A673 (cell line): ENCODE measurements at regions not wholly inside any gene's neighbourhood (a gene's known extent, or its start where the extent isn't known, plus 50 kb on each side); places are given as distances from the start of the nearest gene placed in this dataset.

Source experiments
- BruUV-seq: library from RNA; stranded (reverse); fragments of 400-500 nt; replicated peaks from 2 replicates; lab custom pipeline; 2021; lab: Mats Ljungman, UMichigan
- CTCF ChIA-PET: fragments of 300-600 bp; sonication (Branson Sonifier 250); formaldehyde crosslinking; loops from one replicate; lab custom pipeline; 2022; ENCODE audit warnings: antibody characterized with exemption; lab: Charles Lee
- POLR2A ChIA-PET: fragments of 300-600 bp; sonication (Branson Sonifier 250); formaldehyde crosslinking; loops from one replicate; lab custom pipeline; 2022; ENCODE audit warnings: antibody characterized with exemption; ENCODE audit not compliant: low non-redundant PET; lab: Charles Lee
- DNase-seq: peaks from one replicate; pipeline ENCODE4 v3.0.0-alpha.2; 2015; ENCODE audit warnings: low spot score
- H3K27ac ChIP-seq: fragments of 200-600 bp; sonication (generic); 2 replicates; pipeline ENCODE4 v1.5.1; 2016; ENCODE audit warnings: mixed run types, low read depth, mild to moderate bottlenecking, mixed read lengths, antibody characterized with exemption, low read length; ENCODE audit not compliant: poor library complexity, severe bottlenecking
- H3K27me3 ChIP-seq: fragments of 200-600 bp; sonication (generic); replicated peaks from 2 replicates; pipeline ENCODE4 v1.6.1; 2017; ENCODE audit warnings: mixed run types, low read depth, mild to moderate bottlenecking, mixed read lengths, antibody characterized with exemption, low read length; ENCODE audit not compliant: insufficient read depth, poor library complexity
- H3K36me3 ChIP-seq: fragments of 200-600 bp; sonication (generic); 2 replicates; pipeline ENCODE4 v1.6.1; 2016; ENCODE audit warnings: mixed run types, mild to moderate bottlenecking, mixed read lengths, antibody characterized with exemption, low read length; ENCODE audit not compliant: insufficient read depth, poor library complexity, severe bottlenecking
- H3K4me1 ChIP-seq: fragments of 200-600 bp; sonication (generic); 2 replicates; pipeline ENCODE4 v1.6.1; 2017; ENCODE audit warnings: mixed run types, mild to moderate bottlenecking, mixed read lengths, antibody characterized with exemption, low read length; ENCODE audit not compliant: insufficient read depth, poor library complexity, severe bottlenecking
- H3K4me3 ChIP-seq: fragments of 200-600 bp; sonication (generic); 2 replicates; pipeline ENCODE4 v1.5.1; 2016; ENCODE audit warnings: low read depth, mixed run types, mild to moderate bottlenecking, mixed read lengths, low read length; ENCODE audit not compliant: poor library complexity, severe bottlenecking
- H3K9me3 ChIP-seq: fragments of 200-600 bp; sonication (generic); 2 replicates; pipeline ENCODE4 v1.6.1; 2016; ENCODE audit warnings: mixed run types, low read depth, mild to moderate bottlenecking, mixed read lengths, antibody characterized with exemption, low read length; ENCODE audit not compliant: poor library complexity, severe bottlenecking
- EZH2 ChIP-seq: fragments of 200-600 bp; sonication (generic); IDR thresholded peaks from 2 replicates; pipeline ENCODE4 v1.6.1; 2017; ENCODE audit warnings: borderline replicate concordance, low read depth, mild to moderate bottlenecking, mixed read lengths, antibody characterized with exemption, low read length; ENCODE audit not compliant: poor library complexity, severe bottlenecking
- intact Hi-C: fragments of 100-400 bp; cut with micrococcal nuclease; formaldehyde crosslinking; loops from one replicate; pipeline ENCODE4 v1.10.0; 2022; ENCODE audit not compliant: unreplicated experiment
- TF ChIP-seq, protein P1 (sequence below): fragments of 300-800, 200-600 bp; sonication (generic); conservative IDR thresholded peaks from 2 replicates; pipeline ENCODE4 v1.5.1; 2017; ENCODE audit warnings: low read depth, mild to moderate bottlenecking, antibody characterized with exemption, low read length, moderate library complexity, mixed read lengths

DNA sequence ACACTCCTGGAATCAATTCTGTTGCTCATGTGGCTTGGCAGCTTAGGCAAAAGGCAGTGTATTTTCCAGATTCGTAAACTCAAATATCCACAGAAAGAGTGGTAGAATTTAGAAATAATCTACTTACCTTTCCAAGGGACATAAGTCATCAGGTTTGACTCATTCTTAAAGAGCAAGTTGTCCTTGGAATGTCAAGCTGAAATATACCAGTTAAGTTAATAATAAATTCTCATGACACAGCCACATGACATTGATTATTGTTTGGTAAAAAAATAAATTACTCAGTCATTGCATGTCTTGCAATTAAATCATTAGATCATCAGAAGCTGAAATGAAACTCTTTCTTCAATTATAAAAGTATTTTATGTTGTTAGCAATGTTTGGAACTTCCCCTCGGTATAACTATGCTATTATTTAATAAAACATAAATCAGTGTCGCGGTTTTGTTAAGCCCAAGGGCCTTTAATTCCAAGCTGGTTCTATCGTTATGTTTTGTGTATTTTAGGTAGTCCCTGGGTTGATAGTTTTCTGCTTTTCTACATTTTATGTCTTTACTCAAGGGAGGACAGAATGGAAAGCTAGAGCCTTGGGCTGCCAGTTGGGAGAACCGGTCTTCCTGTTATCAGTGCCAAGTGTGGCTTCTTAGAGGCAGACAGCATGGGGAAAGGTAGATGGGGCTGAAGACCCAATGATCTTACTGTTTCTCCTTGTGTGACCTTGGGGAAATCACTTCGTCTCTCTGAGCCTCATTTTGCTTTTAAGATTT lies 79.3 kb upstream of the PRLR start:
- no peak overlapping the region for H3K4me3 ChIP-seq
- POLR2A ChIA-PET, result no interaction called here

DNA sequence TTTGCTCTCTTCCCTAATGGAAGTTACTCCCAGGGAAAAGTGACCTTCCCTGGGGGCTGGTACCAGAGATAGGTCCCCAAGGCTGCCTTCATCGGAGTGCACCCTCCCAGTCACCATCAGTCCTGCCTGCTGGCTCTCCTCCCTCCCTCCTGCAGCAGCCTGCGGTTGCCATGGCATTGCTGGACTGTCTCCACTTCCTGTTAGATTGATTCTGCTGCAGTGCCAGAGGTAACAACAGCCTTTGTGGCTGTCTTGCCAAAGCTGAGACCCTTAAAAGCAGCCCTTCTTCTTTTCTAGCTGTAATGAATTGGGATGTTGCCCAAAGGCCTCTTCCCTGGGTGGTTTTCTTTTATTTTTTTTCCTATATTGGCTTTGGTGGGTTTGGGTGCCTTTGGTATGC lies 78.1 kb upstream of the PRLR start:
- no peaks in the 10 kb centered on the region for H3K9me3 ChIP-seq
- CTCF ChIA-PET, result no interaction called here
- intact Hi-C loops, result no loop called here

More for the DNA sequence above, 79.3 kb upstream of the PRLR start:
- H3K4me1 ChIP-seq, result no peaks in the 10 kb centered on the region
- no peaks in the 10 kb centered on the region for H3K27me3 ChIP-seq
- H3K27ac ChIP-seq, result no peak overlapping the region
- H3K9me3 ChIP-seq, result no peaks in the 10 kb centered on the region
- no TSS peak for BruUV-seq
- no peaks in the 10 kb centered on the region for H3K36me3 ChIP-seq
- no peak for TF ChIP-seq EZH2
- TF ChIP-seq, protein P1, sequence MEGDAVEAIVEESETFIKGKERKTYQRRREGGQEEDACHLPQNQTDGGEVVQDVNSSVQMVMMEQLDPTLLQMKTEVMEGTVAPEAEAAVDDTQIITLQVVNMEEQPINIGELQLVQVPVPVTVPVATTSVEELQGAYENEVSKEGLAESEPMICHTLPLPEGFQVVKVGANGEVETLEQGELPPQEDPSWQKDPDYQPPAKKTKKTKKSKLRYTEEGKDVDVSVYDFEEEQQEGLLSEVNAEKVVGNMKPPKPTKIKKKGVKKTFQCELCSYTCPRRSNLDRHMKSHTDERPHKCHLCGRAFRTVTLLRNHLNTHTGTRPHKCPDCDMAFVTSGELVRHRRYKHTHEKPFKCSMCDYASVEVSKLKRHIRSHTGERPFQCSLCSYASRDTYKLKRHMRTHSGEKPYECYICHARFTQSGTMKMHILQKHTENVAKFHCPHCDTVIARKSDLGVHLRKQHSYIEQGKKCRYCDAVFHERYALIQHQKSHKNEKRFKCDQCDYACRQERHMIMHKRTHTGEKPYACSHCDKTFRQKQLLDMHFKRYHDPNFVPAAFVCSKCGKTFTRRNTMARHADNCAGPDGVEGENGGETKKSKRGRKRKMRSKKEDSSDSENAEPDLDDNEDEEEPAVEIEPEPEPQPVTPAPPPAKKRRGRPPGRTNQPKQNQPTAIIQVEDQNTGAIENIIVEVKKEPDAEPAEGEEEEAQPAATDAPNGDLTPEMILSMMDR, result no peak
- CTCF ChIA-PET, result no interaction called here
- DNase-seq, result no peak
- intact Hi-C loops, result no loop called here

DNA sequence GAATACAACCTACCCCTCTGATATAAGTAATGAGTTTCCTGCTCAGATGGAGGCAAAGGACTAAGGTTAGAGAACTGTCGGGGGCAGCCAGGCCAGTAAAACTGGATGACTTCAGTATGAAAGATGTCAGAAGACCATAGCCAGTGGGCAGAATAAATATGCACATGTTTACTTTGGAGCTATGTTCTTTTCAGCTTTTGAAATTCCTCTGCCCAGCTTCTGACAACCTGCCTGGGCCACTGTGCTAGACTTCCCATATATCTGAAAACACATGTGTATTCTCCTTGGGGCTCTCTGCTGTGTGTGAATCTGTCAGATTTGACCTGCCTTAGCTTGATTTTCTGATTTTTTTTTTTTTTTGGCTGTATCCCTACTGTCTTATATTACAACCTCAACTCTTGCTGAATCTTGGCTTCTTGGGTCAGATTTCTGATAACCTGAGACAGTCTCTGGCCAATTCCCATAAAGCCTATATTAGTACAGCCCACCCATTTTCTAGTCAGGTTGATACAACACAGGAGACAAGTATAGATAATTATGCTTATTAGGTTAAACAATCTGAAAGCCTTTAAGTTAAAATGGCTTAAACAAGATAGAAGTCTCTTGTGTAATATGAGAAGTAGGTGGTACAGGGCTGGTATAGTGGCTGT lies 76.6 kb upstream of the PRLR start:
- Histone ChIP-seq H3K4me1 (no peaks in the 10 kb centered on the region), H3K36me3 (no peaks in the 10 kb centered on the region), H3K4me3 (no peak overlapping the region), H3K9me3 (no peaks in the 10 kb centered on the region), H3K27me3 (no peaks in the 10 kb centered on the region), H3K27ac (no peak overlapping the region)
- CTCF ChIA-PET, result no interaction called here
- POLR2A ChIA-PET, result no interaction called here
- no peak for DNase-seq
- TF ChIP-seq, protein P1, result no peak
- TF ChIP-seq EZH2, result no peak
- no TSS peak for BruUV-seq
- intact Hi-C loops, result no loop called here

More for the DNA sequence above, 78.1 kb upstream of the PRLR start:
- no peaks in the 10 kb centered on the region for H3K27me3 ChIP-seq
- H3K27ac ChIP-seq, result no peak overlapping the region
- BruUV-seq, result no TSS peak
- DNase-seq, result no peak
- TF ChIP-seq, protein P1, result no peak
- TF ChIP-seq EZH2, result no peak
- H3K4me3 ChIP-seq, result no peak overlapping the region
- POLR2A ChIA-PET, result no interaction called here
- no peaks in the 10 kb centered on the region for H3K4me1 ChIP-seq
- no peaks in the 10 kb centered on the region for H3K36me3 ChIP-seq
